ENCODE measurements at regions not wholly inside any gene's neighbourhood (a gene's known extent, or its start where the extent isn't known, plus 50 kb on each side); places are given as distances from the start of the nearest gene placed in this dataset.

DNA sequence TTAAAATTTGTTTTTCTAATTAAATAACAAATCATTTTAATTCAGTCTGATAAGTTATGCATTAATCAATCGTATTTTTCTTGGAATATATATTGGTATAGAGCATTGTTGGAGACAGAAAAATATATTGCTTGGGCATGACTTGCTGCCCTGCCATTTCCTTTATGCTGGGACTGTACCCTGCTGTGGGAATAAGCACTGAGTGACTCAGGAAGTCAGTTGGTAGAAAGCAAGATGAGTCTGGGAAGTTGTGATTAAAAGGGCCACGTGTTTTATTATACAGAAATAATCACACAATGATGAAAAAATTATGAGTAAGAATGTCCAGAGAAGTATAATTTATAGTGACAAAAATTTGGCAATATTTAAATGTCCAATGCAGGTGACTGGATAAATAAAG, 139.5 kb downstream of the KIF18A start:
- no peak for DNase-seq

DNA sequence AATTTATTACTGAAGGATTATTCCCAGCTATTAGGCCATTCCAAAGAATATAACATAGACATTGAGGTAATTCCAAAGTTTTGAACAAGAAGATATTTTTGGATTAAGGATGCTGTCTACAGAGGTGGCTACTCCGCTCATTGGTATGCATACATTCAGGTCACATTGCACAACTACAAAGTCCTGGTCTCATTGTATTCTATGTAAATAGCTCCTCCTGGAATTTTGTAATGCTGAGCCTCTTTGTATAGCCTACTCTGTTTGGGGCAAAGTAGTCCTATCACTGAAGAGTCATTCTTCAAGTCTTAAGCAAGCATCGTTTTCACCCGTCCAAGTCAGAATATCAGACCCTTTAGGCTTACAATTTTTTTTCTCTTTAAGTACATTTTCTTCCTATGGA, 142.4 kb downstream of the KIF18A start:
- DNase-seq, result no peak

DNA sequence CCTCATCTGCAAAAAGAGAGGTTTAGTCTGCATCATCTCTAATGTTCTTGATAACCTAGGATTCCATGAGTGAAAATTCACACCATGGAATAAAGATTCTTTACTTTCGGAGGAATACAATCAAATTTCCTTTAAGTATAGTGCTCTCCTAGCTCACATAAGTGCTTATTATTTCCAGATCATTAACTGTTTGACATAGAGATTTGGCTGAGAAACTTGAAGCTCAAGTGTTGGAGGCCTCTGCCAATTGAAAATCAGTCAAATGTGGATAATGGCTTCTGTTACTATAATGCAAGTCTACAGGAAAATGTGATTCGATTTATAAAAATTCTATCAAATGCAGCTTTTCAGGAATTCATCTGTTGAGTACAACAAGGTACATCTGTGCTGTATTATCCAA, 144.6 kb downstream of the KIF18A start:
- no peak for DNase-seq

DNA sequence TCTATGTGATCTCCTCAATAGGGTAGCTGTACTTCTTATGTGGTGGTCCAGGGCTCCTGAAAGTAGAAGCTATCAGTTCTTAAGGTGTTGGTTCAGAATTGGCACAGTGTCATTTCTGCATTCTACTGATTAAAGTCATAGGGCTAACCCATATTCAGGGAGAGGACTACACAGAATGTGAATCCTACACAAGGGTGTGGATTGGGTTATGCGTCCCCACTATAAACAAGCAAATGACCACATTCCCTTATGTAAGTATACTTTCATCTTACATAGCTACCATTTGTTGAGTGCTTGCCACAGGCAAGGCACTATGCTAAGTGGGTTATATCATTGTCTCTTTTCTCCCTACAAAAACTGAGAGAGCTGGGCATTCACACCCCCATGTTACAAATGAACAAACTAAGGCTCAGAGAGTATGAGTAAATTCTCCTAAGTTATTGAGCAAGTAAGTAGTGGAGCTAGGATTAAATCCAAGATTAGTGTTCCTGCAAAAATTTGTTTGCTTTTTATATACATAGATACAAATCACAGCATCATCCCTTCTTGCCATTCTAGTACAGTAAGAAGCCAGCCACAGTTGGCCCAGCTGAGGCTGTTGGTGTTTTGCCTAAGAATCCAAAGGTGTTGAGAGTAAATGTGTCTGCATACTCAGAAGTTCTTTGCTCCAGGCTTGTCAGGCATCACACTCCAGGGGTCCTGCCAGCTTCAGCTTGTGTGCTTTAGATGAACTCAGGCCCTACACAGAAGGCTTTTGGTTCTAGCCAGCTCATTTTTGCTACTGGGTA, 157.8 kb downstream of the KIF18A start:
- DNase-seq, result no peak

DNA sequence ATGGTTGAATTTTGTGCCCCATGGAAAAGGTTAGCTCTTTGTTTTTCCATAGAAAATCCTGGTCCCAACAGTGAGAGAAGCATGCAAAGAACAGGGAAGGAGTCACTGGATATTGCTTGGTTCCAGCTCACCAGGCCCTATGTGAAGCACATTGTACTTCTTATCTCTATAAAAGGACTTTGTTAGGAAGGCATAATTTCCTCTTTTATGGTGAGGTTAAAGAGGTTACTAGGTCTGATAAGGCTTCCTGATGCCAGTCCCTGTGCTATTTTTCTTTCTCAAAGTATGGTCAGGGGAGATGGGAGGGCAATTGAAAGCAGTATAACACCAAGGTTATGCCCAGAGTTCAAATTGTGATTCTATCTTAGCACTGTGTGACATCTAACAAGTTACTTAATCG, 162.6 kb downstream of the KIF18A start:
- no peak for DNase-seq

DNA sequence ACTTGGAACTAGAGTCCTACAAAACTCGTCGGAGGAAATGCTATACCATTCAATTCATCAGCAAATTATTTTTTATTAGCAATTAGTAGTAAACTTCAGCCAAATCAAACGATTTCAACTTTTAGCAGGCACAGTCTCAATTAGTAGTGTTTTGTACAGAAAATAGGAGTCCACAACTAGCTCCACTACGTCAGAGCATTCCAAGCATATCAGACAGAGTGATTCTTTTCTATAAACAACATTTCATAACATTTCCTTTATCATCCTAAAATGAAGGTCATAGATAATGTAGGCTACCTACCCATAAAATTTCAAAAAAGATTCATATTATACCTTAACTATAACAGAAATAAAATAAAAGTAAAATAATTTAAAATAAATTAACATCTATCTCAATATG, 169.9 kb downstream of the KIF18A start:
- no peak for DNase-seq

DNA sequence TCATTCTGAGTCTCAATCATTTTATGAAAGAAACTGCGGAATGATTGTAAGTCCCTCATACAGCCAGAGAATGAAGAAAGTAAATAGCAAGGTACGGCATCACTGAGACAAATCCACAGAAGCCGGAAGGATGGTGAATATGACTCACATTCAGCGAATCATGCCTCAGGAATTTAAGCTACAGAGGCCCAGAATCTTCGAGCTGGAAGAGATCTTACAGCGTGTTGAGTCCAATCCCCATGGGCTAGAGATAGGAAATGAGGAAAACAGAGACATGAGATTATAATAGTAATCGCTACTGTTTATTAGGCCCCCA, 173.2 kb downstream of the KIF18A start:
- DNase-seq, result no peak

DNA sequence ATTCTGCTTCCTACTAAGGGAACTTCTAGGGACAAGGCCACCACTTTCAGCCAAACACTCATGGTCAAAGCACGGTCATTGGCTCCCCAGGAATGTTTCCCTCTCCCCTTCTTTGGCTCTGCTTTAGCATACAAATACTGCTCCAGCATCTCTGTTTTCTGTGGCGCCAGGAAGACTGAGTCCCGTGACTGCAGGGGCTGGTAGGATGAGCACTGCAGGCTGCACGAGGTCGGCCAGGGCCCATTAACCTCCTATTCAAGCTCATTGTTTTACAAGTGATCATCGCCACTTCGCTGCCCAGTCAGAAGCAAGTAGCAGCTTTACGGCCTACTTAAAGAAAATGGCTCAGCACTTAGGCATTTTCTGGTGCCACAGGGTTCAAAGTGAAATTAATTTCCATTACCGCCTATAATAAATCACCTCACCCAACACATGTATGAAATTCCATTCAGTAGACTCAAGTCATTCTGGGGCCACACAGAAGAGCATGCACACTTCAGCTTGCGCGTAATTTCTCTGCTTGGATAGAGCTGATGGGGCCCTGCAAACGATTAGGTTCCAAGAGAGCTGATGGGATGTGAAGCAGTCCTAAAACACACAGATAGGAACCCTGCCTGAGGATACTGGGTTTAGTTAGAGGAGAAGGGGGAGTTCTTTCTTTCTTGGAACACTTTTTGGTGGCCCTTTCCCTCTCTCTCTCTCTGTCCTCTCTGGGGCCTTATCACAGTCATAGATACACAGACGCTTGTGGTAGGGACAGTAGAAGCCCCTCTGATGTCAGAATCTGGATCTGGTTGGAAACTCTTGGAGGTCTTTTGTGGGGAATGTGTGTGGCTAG, 173.7 kb downstream of the KIF18A start:
- DNase-seq, result no peak

DNA sequence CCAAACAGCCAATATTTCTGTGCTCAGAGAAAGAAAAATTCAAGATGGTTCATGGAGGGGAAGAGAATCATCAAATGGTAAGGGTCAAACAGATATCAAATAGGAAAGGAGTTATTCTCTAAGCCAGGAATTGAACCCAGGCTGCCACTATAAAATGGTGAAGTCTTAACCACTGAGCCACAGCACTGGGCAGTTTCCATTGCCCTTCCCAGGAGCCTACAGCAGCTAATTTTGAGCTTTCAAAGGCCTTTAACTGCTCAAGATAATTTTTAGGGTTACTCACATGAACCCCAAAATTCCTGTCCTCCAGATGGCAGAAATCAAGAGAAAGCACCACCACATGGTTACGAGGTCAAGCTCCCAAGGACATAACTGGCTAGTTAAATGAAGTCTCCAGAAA, 176.2 kb downstream of the KIF18A start:
- DNase-seq, result no peak

DNA sequence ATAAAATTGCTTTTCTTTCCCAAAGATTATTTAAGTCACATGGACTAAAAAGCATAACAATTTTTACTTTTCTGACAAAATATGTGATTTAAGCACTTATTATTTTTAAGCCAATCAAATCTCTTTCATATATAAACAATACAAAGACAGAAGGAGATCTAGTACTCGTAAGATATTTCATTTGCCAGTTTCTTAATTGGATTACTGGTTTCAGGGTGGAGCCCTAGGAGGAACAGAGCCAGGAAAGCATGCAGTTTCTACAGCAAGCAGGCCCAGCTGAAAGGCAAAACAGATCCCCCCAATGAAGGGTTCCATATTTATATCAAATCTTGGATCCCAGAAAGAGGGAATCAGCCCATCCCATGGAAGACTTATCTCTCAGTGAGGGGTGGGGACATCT, 177.0 kb downstream of the KIF18A start:
- DNase-seq, result no peak

DNA sequence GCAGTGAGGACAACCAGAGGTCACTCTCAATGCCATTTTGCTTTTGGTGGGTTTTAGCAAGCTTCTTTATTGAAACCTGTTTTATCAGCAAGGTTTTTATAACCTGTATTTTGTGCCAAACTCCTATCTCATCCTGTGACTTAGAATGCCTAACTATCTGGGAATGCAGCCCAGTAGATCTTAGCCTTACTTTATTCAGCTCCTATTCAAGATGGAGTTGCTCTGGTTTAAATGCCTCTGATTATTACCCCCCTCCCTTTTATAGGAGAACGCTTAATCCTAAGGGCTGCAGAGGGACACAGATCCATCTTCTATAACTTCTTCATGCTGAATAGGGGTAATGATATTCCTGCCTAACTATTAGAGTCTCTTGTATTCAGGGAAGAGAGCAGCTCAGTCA, 179.1 kb downstream of the KIF18A start:
- no peak for DNase-seq

DNA sequence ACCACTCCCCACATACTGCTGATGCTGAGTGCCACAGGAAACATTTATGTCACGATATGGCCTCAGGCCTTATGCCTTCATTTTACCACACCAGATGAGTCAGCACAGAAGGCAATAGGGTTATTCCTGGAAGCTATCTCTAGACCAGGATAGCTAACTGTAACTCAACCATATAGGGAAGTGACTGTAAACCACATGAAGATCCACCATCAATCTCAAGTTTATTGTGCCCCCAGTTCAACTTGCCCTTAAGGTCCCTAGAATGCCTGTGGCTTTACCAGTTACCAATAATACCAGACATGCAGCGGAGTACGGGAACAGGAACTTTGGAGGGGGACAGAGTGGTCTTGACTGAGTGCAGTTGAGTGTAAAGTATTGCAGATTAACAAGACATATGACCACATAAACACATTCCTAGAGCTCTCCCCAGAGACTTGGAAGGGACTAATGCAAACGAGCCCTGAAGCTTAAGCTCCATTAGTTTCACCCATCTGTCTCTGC, 180.9 kb downstream of the KIF18A start:
- no peak for DNase-seq

DNA sequence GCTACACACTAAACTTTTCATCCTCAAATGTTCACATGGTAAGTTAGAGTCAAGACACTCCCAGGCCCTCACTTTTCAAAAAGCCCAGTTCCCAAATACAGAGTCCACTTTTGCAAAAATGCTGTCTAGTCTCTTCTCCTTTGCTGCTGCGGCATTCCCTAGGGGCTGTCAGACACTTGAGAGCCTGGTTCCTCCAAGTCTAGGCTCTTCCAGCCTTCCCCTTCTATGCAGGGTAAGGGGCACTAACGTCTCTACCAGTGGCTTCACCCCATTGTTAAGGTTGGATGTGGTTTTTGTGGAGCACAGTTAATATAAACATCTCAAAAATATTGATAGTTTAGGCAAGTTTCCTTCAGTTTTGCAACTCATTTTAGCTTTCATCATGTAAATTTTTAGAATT, 181.5 kb downstream of the KIF18A start:
- no peak for DNase-seq

DNA sequence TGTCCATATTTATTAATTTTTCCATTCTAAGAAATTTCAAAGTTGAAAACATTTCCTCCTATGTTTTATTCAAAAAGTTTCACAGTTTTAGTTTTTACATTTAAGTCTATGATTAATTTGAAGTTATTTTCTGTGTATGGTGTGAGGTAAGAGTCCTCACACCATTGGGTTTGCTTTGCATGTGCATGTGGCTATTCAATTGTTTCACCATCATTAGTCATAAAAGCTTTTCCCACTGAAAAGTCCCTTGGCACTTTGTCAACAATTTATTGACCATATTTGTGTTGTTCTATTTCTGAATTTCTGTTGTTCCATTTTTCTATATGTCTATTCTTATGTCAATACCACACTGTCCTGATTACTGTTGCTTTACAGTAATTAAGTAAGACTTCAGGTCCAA, 186.5 kb downstream of the KIF18A start:
- DNase-seq, result no peak

DNA sequence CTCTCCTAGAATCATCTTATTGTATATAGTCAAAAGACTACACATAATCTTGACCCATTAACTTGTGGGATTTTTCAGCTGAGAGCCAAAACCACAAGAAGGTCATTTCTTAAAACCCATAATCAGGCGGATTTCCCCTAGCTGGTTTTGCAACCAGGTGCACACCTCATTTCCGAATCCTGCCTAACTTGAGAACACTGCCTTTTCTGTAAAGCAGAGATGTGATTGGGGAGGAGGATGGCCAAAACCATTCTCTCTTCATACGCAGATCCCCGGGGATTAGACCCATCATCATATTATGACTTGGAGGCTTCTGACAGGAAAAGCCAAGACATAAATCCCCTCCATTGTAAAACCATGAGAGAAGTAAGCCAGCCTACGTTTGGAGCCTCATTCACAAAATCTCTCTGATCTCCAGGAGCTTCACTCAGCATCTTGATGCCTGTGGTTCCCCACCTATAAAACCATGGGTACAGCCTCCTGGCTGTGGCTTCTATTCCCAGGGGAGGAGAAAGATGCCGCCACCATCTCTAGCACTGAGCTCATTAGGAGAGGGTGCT, 191.3 kb downstream of the KIF18A start:
- DNase-seq, result no peak

DNA sequence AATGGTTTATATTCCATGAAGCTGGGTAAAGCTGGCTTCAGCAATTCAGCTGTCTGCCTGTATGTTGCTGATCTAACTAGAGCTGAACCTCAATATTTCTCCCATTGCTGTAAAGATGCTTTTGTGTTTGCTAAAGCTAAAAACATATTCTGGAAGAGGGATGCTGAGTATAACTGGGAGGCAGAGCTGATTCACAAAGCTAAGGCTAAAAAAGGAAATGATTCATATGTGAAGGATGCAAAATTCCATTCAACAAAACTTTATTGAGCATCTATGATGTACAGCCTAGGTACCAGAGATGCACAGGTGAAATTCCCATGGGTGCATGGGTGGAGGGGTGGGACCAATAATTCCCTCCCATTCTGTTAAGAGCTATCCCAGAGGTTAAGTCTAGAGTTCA, 193.9 kb downstream of the KIF18A start:
- no peak for DNase-seq

DNA sequence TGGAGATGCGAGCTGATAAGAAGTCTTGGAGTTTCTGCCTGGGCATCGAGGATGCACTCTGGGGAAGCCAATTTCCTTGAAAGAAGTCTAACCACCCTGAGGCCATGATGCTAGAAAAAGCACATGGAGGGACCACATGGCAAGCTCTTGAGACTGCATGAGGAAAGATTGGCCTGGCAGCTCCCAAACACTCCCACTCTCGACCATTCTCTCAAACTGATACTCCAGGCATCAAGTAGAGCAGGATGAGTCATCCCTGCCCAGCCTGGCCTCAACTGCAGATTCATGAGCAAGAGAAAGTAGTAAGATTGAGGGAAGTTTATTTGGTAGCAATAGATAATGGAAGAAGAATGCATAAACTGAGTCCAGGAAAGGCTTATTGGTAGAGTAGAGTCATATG, 194.3 kb downstream of the KIF18A start:
- DNase-seq, result no peak

DNA sequence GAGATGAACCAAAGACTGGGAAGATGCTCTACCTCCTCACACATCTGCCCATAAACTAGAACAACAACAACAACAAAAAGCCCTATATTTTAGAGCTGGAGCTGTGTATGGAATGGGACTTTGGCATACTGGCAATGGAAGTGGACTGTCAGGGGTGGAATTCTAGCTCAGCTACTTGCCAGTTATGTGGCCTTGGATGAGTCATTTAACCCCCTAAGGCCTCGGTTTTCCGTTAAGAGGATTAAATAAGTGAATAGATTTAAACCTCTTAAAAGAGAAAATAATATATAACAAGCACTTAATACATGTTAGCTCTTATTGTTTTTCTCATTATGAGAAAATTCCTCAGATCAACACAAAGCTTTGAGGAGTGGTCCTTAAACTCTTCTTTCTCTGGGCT, 195.0 kb downstream of the KIF18A start:
- DNase-seq, result no peak

DNA sequence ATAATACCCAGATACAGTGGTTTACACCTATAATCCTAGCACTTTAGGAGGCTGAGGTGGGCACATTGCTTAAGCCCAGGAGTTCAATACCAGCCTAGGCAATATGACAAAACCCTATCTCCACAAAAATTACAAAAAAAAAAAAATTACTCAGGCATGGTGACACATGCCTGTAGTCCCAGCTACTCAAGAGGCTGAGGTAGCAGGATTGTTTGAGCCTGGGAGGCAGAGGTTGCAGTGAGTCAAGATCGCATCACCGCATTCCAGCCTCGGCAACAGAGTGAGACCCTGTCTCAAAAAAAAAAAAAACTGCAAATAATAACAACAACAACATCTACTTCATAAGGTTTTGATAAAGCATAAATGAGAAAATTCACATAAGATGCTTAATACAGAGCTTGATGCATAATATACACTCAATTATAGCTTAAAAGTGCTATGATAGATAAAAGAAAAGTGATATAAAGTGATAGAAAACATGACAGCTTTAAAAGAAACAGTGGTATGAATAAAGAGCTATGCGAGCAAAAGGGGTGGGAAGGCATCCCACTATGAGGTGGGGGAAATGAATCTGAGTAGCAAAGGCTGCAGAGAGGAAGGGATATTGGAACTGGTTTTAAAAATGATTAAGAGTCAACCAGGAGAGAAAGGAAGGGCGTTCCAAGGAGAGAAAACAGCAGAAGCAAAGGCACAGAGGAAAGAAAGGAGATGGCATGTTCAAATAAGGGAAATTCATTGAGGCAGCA, 197.6 kb downstream of the KIF18A start:
- DNase-seq, result no peak

DNA sequence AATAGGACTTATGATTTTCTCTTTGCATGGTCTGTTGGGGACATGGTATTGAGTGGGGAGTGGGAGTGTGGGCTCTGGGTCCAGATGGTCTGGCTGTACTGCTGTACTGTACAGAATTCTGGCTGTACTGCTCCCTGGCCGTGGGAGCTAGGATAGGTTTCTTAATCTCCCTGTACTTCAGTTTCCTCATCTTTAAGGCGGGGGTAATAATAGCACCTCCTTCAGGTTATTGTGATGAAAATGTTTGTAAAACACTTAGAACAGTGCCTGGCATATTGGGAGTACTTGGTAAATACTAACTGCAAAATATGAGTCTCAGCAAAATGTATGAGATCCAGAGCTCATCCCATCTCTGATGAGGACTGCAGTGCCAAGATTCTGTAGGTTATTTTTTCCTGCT, 198.6 kb downstream of the KIF18A start:
- DNase-seq, result no peak

DNA sequence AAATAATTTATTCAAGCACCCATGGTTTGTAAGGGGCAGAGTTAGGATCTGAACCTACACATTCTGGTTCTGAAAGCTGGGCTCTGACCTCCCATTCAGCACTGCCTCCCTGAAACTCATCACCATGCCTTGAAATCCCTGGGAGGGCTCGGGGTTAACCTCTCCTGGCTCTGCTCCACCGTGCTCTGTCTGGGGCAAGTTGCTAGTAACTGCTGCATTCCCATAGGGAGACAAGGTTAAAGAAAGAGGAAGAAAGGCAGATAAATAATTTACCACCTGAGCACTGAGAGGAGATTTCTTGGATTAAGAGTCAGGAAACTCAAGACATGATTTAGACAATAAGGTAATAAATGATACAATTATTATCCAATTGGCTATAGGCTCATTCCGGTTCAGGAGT, 199.3 kb downstream of the KIF18A start:
- no peak for DNase-seq

DNA sequence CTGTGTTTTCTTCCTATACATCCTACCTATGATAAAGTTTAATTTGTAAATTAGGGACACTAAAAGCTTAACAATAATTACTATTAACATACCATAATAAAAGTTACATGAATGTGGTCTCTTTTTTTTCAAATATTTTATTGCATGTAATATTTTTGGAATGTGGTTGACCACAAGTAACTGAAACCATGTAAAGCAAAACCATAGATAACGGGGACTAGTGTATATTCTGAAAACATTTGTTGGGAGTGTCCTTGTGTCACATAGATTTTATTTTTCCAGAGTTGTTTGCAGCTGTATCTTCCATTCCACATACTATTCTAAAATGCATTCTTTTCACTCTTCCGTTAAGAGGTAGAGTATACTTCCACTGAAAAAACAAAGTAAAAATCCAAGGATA, 200.4 kb downstream of the KIF18A start:
- DNase-seq, result no peak

Data from right lung (tissue), 2 donors.